DND-41 (cell line): ENCODE measurements at regions not wholly inside any gene's neighbourhood (a gene's known extent, or its start where the extent isn't known, plus 50 kb on each side); places are given as distances from the start of the nearest gene placed in this dataset.

Experiments used
- ATAC-seq: fragments of 200-7000 bp; cut with Tn5 transposase; 3 replicates; pipeline ENCODE4 v1.9.1; 2021; ENCODE audit warnings: low read depth; ENCODE audit not compliant: insufficient read depth
- DNase-seq: peaks from one replicate; pipeline ENCODE4 v3.0.0-alpha.2; 2020
- H2AFZ ChIP-seq: 2 replicates; pipeline ENCODE4 v1.6.0; 2012; ENCODE audit warnings: low read depth, low read length
- H3K27ac ChIP-seq: 2 replicates; pipeline ENCODE4 v1.5.1; 2012; ENCODE audit warnings: low read length, inconsistent platforms
- H3K27me3 ChIP-seq: fragments of 200-600 bp; sonication (generic); 2 replicates; pipeline ENCODE4 v1.6.0; 2012; ENCODE audit warnings: low read length, mild to moderate bottlenecking, inconsistent platforms; ENCODE audit not compliant: insufficient read depth, poor library complexity
- H3K36me3 ChIP-seq: 2 replicates; pipeline ENCODE4 v1.5.1; 2012; ENCODE audit warnings: low read length, inconsistent platforms; ENCODE audit not compliant: insufficient read depth
- H3K4me1 ChIP-seq: 2 replicates; pipeline ENCODE4 v1.5.1; 2012; ENCODE audit warnings: mild to moderate bottlenecking, low read length; ENCODE audit not compliant: insufficient read depth
- H3K4me2 ChIP-seq: 2 replicates; pipeline ENCODE4 v1.6.0; 2012; ENCODE audit warnings: mild to moderate bottlenecking, moderate library complexity, low read length, inconsistent platforms; ENCODE audit not compliant: insufficient read depth
- H3K4me3 ChIP-seq, 2 experiments: fragments of 200-600 bp in 1 of 2; shearing (Covaris generic) in 1 of 2; 2 replicates each; pipeline ENCODE4 v1.5.1; 2012 to 2016; ENCODE audit warnings: inconsistent platforms in 2 of 2, low read length in 2 of 2, mild to moderate bottlenecking in 2 of 2, low read depth in 1 of 2, moderate library complexity in 1 of 2
- H3K79me2 ChIP-seq: 2 replicates; pipeline ENCODE4 v1.6.0; 2012; ENCODE audit warnings: low read length, inconsistent platforms; ENCODE audit not compliant: insufficient read depth
- H3K9ac ChIP-seq: 2 replicates; pipeline ENCODE4 v1.6.0; 2012; ENCODE audit warnings: low read depth, mild to moderate bottlenecking, inconsistent platforms, low read length, moderate library complexity
- H3K9me3 ChIP-seq: 2 replicates; pipeline ENCODE4 v1.5.1; 2012; ENCODE audit warnings: low read length, moderate library complexity, mild to moderate bottlenecking, inconsistent platforms; ENCODE audit not compliant: insufficient read depth, severe bottlenecking
- H4K20me1 ChIP-seq: 2 replicates; pipeline ENCODE4 v1.6.0; 2012; ENCODE audit warnings: low read length; ENCODE audit not compliant: insufficient read depth
- EZH2 ChIP-seq: IDR thresholded peaks from 3 replicates; pipeline ENCODE4 v1.6.1; 2012; ENCODE audit warnings: borderline replicate concordance, low read depth, mild to moderate bottlenecking, moderate library complexity, low read length, inconsistent platforms; ENCODE audit not compliant: severe bottlenecking
- TF ChIP-seq, protein P1 (sequence below): IDR thresholded peaks from 2 replicates; pipeline ENCODE4 v1.5.1; 2012; ENCODE audit warnings: borderline replicate concordance, low read length, moderate library complexity, mild to moderate bottlenecking; ENCODE audit not compliant: poor library complexity, severe bottlenecking; ENCODE audit errors: extremely low read depth

DNA sequence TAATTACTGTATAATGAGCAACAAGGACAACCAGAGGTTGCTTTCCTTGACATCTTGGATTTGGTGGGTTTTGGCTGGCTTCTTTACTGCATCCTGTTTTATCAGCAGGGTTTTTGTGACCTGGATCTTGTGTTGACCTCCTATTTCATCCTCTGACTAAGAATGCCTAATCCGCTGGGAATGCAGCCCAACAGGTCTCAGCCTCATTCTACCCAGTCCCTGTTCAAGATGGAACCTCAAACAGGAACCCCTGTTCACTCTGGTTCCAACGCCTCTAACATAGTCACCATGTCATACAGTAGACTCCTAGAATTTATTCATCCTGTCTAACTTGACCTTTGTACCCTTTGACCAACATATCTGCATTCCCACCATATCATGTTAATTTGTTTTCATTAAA is 183.8 kb upstream of the SOX9 start:
- no peaks in the 10 kb centered on the region for H3K4me1 ChIP-seq
- H3K9me3 ChIP-seq = no peaks in the 10 kb centered on the region
- no peaks in the 10 kb centered on the region for H3K27me3 ChIP-seq
- no peak overlapping the region for H3K27ac ChIP-seq
- H4K20me1 ChIP-seq = no peaks in the 10 kb centered on the region
- H3K4me2 ChIP-seq = no peak overlapping the region
- DNase-seq (no peak), ATAC-seq (no peak)
- H2AFZ ChIP-seq = no peak overlapping the region
- no peak overlapping the region for H3K9ac ChIP-seq
- no peaks in the 10 kb centered on the region for H3K36me3 ChIP-seq
- TF ChIP-seq EZH2 = no peak
- TF ChIP-seq, protein P1, sequence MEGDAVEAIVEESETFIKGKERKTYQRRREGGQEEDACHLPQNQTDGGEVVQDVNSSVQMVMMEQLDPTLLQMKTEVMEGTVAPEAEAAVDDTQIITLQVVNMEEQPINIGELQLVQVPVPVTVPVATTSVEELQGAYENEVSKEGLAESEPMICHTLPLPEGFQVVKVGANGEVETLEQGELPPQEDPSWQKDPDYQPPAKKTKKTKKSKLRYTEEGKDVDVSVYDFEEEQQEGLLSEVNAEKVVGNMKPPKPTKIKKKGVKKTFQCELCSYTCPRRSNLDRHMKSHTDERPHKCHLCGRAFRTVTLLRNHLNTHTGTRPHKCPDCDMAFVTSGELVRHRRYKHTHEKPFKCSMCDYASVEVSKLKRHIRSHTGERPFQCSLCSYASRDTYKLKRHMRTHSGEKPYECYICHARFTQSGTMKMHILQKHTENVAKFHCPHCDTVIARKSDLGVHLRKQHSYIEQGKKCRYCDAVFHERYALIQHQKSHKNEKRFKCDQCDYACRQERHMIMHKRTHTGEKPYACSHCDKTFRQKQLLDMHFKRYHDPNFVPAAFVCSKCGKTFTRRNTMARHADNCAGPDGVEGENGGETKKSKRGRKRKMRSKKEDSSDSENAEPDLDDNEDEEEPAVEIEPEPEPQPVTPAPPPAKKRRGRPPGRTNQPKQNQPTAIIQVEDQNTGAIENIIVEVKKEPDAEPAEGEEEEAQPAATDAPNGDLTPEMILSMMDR = no peak
- no peaks in the 10 kb centered on the region for H3K79me2 ChIP-seq
- H3K4me3 ChIP-seq = no peak overlapping the region

GRCh38 chr17:71937914-71938313 is 182.9 kb upstream of the SOX9 start:
- Histone ChIP-seq H3K4me2 (no peak overlapping the region), H3K27me3 (no peaks in the 10 kb centered on the region), H3K4me3 (no peak overlapping the region), H3K36me3 (no peaks in the 10 kb centered on the region), H2AFZ (no peak overlapping the region), H4K20me1 (no peaks in the 10 kb centered on the region), H3K9me3 (no peaks in the 10 kb centered on the region), H3K9ac (no peak overlapping the region), H3K79me2 (no peaks in the 10 kb centered on the region), H3K27ac (no peak overlapping the region), H3K4me1 (no peaks in the 10 kb centered on the region)
- TF ChIP-seq, protein P1 = no peak
- TF ChIP-seq EZH2 = no peak
- ATAC-seq = no peak
- DNase-seq = no peak

GRCh38 chr17:71938340-71939010 is 182.3 kb upstream of the SOX9 start:
- DNase-seq (no peak), ATAC-seq (no peak)
- no peak overlapping the region for H3K9ac ChIP-seq

More at GRCh38 chr17:71938340-71939010, 182.3 kb upstream of the SOX9 start:
- Histone ChIP-seq H3K79me2 (no peaks in the 10 kb centered on the region), H3K9me3 (no peaks in the 10 kb centered on the region), H3K4me3 (no peak overlapping the region), H4K20me1 (no peaks in the 10 kb centered on the region), H3K27ac (no peak overlapping the region), H3K4me2 (no peak overlapping the region), H3K36me3 (no peaks in the 10 kb centered on the region), H3K4me1 (no peaks in the 10 kb centered on the region), H3K27me3 (no peaks in the 10 kb centered on the region), H2AFZ (no peak overlapping the region)
- TF ChIP-seq EZH2 = no peak
- TF ChIP-seq, protein P1 = no peak
